Hematopoietic multipotent progenitor cell treated with erythropoietin and hydrocortisone succinate and interleukin-3 and kit ligand, for 6 days (in vitro differentiated cells): ENCODE measurements at regions not wholly inside any gene's neighbourhood (a gene's known extent, or its start where the extent isn't known, plus 50 kb on each side); places are given as distances from the start of the nearest gene placed in this dataset.
A peak's percentile ranks its signal among the peaks of the same experiment; 100 is the strongest.

Experiments
- DNase-seq: peaks from one replicate; pipeline ENCODE4 v3.0.0-alpha.2; 2015

DNA sequence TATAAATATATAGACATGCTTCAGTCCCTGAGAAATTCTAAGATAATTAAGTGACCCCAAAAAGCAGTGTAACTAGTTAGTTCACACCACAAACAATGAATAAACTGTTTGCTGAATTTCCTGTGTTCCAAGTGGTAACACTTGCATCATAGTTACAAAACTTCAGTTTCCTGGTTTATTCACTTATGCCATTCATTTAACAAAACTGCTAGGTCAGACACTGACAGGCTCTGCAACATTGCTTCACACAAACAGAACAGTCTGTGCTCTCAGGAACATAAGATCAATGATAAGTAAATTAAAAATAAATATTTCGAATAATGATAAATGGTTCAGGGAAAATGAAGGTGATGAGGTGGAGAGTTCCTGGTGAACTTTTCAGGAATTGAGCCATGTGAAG lies 133.3 kb upstream of the NAMPT start:
- peak; percentile 76 for DNase-seq

DNA sequence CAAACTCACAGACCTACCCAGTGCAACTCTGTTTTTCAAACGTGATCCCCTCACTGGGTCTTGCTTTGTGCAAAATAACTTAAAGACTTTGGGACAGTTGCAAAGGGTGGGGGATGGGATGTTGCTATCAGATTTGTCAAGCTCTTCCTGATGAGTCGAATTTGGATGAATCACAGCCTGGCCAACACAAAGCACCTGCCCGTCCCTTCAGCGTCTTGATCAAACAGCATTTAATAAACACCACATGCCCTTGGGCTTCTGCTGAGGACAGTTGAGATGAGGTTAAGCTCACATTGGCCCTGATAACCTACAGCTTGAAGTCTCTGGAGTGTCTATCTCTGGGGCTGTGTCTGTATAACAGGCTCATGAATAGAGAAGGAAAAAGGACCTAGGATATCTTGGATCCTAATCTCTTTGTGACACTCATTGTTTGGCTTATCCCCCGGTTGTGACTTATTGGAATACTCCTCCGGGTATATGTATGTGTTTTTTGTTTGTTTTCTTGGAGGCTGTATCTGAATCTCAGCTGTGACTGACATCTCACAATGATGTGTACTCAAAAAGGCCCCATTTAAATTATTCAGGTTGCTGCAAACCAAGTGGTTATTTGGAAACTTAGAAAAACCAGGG lies 132.6 kb upstream of the NAMPT start:
- DNase-seq: no peak

DNA sequence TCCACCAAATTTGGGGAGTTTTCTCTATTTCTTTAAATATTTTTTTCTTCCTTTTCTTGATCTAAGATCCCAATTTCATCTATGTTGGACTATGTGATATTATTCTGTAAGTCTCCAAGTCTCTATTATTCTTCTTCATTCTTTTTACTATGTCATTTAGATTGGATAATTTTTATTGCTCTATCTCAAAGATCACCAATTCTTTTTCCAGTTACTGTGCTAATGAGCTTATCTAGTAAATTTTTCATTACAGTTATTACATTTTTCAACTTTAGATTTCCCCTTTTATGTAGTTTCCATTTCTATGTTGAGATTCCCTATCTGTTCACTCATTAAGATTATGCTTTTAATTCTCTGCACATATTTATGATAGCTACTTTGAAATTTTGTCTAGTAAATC lies 131.6 kb upstream of the NAMPT start:
- no peak for DNase-seq

DNA sequence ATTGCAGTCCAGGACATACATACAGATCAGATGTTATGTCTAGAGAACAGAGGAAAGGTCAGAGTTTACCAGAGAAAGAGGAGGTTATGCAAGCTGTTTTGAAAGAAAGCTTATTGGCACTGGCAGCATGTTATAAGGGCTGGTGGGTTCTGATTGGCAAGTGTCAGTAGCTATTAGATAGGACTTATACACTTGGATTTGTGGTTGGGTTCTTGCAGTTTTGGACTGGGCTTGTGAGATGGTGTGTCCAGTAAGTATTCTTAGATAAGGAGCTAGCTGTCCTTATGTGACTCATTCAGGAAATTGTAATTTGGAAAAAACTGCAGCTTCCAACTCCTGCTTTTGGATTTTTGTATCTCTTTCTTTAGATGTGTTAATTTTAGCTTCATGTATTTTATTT lies 130.7 kb upstream of the NAMPT start:
- peak; percentile 13 for DNase-seq

DNA sequence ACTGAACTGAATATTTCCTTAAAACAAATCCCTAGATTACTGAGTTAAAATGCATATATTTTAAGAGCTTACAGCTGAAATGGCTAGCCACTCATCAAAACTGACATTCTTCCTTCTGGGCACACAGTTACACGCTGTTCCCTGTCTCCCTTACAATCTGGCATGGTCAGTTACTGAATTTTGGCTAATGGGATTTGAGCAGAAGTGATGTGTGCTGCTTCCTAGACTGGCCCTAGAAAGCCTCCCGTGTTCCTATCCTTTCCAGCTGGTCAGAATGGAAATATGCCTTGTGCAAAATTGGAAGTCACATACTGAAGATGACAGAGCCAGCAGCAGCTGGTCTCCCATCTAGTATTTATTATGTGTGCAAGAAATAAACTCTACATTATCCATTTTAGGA lies 128.7 kb upstream of the NAMPT start:
- DNase-seq: no peak

DNA sequence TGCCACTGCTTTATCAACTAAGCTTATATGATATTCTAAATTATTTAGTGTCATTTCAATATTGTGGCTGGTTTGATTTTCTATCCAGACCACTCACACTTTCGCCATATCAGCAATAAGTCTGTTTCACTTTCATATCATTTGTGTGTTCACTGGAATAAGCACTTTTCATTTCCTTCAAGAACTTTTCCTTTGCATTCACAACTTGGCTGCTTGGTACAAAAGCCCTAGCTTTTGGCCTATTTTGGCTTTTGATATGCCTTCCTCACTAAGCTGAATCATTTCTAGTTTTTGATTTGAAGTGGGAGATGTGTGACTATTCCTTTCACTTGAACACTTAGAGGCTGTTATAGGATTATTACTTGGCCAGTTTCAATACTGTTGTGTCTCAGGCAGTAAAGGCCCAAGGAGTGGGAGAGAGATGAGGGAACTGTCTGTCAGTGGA lies 120.9 kb upstream of the NAMPT start:
- DNase-seq: no peak

DNA sequence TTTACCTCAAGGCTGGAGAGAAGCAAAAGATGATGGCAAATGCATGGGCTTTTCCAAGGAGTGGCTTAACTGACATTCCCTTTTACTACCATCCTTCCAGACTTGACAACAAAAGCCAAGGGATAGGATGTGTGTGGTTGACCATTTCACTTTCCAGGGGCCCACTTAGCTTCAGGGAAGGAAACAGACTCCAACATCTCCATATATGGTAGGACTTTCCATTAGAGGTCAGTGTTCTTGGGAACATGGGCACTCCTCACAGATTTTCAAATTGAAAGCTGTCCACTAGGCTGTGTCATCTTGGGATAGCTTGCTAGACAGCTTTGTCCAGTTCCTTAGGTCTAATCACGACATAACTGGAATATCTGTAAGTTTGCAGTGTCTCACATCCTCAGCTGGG lies 118.1 kb upstream of the NAMPT start:
- no peak for DNase-seq

DNA sequence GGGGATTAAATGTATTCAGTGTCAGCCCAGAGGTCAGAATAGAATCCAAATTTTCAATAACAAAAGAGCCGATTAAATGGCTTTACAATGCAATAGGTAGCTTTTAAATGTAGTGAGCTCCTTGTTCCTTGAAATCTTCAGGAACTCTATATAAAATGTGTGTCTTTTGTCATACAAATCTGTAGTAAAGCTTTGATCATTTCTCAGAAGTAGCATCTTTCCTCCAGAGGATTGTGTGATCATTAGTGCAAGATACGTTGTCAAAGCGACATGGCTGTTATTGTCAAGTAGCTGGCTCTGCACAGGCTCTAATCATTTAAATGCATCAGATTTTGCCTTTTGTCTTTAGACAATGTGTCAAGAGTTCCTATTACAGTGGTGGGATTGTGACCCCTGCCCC lies 116.1 kb upstream of the NAMPT start:
- DNase-seq: no peak

DNA sequence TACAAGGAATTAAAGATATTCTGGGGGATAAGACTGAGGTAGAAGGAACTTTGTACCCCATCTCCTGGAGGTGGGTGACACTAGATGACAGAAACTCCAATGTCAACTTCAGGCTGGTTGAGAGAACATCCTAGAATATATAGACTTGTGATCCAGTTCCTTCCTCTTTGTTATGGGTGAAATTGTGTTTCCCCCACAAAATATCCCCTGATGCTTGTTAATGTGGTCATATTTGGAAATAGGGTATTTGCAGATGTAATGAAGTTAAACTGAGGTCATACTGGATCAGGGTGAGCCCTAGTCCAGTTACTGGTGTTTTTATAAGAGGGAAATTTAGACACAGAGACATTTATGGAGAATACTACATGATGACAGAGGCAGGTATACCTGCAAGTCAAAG lies 114.0 kb upstream of the NAMPT start:
- no peak for DNase-seq

DNA sequence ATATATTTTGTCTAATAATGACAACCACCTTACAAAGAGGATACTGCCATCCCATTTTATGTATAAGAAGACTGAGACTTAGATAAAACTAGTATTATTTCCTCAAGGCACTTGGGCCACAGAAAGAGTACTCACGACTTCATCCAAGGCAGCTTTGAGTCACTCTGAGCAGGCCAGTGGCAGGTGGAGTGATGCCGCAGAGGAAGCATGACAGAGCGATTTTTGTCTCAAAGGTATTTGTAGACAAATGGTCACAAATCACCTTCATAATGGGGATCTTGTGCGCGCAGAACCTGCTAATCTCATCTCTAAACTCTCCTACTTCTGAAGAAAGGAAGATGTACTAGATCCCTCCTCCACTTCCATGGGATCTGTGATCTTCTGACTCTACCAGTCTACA lies 113.2 kb upstream of the NAMPT start:
- no peak for DNase-seq

DNA sequence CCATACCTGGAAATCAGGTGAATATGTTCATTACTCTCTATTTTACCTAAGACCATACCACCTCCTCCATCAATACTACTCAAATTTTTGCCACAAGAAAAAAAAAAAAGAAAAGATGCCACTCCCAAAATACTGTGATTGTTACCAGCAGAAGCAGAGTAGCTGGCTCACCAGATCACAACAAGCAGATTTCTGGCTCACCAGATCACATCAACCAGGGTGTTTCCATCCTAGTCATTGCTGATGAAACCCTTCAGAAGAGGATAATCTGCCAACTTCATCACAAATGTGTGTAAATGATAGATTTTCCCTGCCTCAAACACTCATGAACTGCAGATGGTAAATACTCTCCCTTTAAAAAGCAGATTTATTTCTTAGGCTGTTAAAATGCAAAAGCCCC lies 109.7 kb upstream of the NAMPT start:
- no peak for DNase-seq

DNA sequence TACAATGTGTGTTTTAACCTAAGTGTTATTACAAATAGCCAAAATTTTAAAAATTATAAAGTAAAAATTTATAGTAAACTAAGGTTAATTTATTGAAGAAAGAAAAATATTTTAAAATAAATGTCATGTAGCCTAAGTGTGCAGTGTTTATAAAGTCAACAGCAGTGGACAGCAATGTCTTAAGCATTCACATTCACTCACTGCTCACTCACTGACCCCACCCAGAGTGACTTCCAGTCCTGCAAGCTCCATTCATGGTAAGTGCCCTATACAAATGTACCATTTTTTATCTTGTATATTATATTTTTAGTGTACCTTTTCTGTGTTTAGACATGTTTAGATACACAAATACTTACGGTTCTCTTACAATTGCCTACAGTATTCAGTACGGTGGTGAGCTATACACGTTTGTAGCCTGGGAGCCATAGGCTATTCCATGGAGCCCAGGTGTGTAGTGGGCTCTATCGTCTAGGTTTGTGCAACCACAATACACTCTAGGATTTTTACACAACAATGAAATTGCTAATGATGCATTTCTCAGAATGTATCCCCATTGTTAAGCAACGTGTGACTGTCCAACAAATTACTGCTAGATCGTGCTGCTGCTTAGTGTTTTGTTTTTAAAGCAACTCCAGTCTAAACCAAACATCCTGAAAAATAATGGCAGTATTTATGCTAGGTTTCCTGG lies 108.9 kb upstream of the NAMPT start:
- DNase-seq: no peak

DNA sequence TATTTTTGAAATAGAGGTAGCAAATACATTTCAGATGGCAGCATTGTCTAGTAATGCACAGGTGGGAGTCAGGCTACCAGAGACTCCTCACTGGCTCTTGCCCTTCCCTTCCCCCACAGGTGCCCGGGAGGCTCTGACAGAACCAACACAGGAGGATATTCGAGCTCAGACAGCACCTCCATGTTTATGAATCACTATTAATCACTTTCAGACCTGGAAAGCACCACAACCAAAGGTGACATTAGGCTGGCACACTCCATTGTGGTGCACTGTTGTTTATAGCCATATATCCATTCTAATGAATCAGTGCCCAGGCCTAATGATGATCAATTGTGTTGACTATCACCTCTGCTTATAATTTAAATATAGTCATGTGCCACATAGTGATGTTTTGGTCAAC lies 107.8 kb upstream of the NAMPT start:
- DNase-seq: no peak

DNA sequence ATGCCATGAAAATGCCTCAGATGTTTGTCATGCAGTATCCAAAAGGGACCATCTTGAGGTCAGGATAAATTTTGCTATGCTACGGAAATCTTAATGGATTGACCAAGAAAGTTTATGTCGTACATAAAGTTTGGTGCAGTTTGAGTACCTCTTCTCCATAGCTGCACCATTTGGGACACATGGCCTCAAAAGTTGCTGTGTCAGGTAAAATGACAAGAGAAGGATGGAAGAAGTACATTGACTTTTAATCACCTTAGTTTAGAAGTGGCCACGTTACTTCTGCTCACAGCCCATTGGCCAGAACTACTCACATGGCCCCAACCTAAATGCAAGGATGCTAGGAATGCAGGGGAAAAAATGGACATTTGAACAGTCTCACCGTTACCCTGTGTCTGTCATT lies 107.4 kb upstream of the NAMPT start:
- no peak for DNase-seq

DNA sequence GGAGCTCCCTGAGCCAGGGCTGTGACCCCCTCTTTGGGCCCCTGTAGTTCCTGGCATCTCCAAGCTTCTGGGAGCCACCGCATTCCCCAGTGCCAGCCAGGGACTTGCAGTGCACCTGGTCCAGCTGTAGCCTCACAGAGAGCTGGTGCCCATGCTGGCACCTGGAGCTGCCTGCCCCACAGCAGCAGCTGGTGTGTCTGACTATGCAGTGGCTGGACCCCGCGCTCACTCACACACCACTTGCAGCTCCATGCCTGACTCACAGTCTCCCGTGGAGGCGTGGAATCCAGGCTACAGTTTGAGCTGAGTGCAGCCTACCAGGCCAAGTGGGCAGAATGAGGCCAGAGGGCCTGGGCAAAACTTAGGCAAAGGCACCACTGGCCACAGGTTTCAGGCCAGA lies 102.2 kb upstream of the NAMPT start:
- DNase-seq: no peak

DNA sequence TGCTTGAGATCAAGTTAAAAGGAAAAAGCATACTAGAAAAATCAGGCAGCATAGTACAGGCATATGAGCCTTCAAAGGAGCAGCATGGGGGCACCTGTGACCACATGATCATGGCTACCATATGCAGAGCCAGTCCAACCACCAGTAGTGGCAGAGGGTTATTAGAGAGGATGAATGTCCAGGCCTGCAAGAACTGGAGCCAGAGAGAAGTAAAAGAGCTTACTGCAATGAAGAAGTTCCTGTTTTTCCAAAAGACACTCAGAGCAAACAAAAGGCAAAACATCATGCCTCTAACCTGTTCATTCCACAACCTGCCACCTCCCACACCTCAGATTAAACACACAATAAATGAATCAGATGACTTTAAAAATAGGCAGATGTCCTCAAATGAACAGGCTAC lies 99.6 kb upstream of the NAMPT start:
- no peak for DNase-seq

DNA sequence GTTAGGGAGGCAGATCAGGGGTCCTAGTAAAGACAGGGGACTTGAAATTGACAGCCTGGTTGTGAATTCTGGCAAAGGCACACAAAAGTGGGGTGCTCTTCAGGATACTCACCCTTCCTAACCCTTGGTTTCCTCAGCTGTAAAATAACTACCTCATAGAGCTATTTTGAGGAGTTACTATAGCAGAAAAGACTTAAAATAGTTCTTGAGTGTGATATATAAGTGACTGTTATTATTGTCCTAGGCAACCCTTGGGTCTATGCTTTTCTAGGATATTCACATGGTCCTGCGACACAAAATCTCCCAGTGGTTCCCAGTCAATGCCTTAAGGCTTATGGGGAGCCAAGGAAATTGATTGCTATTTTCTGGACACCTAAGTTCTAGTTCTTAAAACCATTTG lies 98.1 kb upstream of the NAMPT start:
- DNase-seq: no peak

DNA sequence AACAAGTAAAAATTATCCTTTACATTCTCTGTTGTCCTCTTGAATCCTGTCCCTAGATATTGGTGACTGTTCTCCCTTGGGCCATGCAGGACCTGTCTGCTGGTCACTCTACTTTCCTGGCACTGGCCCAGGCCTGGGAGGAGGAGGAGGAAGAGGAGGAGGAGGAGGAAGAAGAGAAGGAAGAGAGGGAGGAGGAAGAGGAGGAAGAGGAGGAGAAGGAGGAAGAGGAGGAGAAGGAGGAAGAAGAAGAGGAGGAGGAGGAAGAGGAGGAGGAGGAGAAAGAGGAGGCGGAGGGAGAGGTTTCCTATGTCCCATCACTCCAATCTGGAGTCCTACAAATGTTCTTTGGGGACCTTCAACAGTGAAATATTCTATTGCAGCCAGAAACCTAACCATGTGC lies 97.3 kb upstream of the NAMPT start:
- no peak for DNase-seq

DNA sequence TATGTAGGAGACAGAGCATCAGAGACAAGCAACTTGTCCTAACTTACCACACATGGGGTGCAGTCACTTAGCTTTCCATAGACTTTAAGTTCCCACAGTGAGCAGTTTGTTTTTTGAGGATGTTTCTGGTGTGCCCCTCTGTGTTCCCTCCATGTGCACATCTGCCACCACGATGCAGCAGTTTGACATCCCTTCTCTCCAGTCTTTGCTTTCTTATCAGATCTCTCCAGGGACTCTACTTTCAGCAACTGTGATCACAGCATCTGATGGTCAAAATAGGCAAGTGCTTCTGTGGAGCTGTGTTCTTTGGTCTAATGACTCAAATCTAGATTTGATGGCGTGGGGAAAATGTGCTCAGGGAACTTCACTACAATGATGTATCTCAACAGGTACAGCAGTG lies 96.5 kb upstream of the NAMPT start:
- DNase-seq: no peak

DNA sequence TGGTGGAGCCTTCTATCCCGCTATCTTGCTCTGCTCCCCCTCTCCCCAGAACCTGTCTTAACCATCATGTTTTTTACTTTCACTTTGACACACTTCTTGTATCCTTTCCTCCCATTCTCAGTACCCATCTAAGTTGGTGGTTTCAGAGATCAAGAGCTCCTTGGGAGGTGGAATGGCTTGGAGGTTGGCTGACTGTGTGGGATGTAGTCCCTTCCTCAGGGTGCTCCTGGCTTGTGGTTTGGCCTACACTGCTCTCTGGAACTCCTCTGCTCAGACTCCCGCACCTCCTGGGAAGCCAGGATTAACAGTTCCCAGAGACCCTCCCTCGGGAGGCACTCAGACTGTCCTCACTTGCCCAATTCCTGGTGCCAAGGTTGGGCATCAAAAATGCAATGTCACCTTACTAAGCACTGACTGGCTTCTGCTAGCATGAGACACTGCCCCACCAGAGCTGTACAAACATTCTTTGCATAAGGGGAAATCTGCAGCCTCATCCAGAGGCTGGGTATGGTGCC lies 93.1 kb upstream of the NAMPT start:
- DNase-seq: no peak

DNA sequence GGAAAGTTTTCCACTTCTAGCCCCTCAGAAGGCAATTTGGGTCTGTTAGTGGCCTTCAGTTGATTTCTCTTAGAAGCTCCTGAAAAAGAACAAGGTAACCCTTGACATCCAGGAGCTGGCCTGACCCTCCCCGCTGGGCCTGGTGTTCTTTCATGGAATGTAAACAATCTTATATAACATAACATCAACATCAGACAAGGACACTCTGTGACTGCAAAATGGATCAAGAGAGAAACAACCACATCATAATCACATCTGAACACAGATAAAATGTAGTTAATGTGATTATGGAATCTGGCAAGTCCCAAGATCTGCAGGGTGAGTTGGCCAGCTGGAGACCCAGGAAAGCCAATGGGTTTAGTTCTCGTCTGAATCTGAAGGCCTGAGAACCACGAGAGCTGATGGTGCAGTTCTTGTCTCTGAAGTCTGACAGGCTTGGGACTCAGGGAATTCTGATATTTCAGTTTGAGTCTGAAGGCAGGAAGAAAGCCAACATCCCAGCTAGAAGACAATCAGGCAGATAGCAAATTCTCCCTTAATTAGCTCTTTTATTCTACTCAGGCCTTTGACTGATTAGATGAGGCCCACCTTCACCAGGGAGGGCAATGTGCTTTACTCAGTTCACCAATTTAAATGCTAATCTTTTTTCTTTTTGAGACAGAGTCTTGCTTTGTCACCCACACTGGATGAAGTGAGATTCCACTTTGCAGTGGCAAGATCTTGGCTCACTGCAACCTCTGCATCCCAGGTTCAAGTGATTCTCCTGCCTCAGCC lies 91.4 kb upstream of the NAMPT start:
- no peak for DNase-seq

DNA sequence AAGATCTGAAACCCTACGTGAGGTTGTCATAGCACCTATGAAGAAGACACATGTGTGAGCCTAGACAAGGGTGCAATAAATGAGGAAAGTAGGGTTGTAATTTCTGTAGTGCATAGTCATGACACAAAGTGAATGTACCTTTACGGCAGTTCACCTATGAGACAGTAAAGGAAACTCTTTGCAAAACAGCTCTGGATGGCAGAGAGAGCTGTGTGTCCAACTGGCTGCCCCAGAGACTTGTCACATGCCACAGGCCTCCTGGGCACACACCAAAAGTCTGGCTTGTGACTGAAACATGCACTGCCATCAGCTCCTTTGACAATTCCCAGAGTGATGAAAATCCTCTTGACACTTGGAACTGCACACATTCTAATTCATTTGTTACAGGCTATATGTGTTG lies 90.7 kb upstream of the NAMPT start:
- DNase-seq: no peak

DNA sequence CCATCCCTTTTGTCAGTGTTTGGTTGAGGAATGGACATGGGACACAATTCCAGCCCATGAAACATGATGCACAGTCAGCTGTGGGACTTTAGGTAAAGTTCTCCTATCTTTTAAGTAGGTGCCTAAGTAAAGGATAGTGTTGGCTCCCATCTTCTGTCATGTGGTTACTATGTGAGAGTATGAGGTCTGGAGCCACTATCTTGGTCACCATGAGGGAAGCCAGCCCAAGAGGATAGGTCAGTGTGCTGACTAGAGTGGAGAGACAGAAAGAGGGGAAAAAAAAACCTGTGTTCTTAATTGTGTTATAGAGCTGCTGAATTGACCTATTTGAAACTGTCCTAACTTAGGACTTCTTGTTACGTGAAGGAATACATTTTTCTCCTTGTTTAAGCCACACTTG lies 89.7 kb upstream of the NAMPT start:
- no peak for DNase-seq
